Lung microvascular endothelial cell (primary cell): ENCODE measurements at regions not wholly inside any gene's neighbourhood (a gene's known extent, or its start where the extent isn't known, plus 50 kb on each side); places are given as distances from the start of the nearest gene placed in this dataset.
"Not testable (repeated sequence)": the region's sequence is repeated elsewhere in the genome, so short reads cannot be mapped to it uniquely, and the experiment has no call there.

Experiments
- DNase-seq, 2 donors: peaks; one replicate each; pipeline versions ENCODE4 v3.0.0 to v3.0.0-alpha.2; 2010; ENCODE audit warnings: low read depth in 2 of 2

DNA sequence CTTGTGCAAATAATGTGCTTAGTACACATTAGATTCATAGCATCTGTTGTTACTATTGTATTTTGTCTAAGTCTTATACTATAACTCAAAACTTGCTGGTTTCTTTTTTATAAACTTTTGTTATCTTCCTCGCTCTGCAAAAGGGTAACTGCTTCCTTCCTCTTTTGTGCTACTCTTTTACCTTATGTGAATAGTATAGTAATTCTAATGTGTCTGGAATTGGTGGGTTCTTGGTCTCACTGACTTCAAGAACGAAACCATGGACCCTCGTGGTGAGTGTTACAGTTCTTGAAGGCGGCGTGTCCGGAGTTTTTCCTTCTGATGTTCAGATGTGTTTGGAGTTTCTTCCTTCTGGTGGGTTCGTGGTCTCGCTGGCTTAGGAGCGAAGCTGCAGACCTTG is 563.1 kb upstream of the LUZP2 start:
- no peak for DNase-seq

DNA sequence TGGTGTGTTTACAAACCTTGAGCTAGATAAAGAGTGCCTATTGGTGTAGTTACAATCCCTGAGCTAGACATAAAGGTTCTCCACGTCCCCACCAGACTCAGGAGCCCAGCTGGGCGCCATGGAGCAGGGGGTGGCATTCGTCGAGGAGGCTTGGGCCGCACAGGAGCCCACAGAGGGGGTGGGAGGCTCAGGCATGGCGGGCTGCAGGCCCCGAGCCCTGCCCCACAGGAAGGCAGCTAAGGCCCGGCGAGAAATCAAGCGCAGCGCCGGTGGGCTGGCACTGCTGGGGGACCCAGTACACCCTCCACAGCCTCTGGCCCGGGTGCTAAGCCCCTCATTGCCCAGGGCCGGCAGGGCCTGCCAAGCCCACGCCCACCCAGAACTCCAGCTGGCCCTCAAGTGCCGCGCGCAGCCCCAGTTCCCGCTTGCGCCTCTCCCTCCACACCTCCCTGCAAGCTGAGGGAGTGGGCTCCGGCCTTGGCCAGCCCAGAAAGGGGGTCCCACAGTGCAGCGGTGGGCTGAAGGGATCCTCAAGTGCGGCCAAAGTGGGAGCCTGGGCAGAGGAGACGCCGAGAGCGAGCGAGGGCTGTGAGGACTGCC is 562.1 kb upstream of the LUZP2 start:
- not testable (repeated sequence) for DNase-seq

DNA sequence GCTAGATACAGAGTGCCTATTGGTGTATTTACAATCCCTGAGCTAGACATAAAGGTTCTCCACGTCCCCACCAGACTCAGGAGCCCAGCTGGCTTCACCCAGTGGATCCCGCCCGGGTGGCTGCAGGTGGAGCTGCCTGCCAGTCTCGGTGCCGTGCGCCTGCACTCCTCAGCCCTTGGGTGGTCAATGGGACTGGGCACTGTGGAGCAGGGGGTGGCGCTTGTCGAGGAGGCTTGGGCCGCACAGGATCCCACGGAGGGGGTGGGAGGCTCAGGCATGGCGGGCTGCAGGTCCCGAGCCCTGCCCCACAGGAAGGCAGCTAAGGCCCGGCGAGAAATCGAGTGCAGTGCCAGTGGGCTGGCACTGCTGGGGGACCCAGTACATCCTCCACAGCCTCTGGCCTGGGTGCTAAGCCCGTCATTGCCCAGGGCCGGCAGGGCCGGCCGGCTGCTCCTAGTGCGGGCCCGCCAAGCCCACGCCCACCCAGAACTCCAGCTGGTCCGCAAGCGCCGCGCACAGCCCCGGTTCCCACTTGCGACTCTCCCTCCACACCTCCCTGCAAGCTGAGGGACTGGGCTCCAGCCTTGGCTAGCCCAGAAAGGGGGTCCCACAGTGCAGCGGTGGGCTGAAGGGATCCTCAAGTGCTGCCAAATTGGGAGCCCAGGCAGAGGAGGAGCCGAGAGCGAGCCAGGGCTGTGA is 554.6 kb upstream of the LUZP2 start:
- DNase-seq = not testable (repeated sequence)

DNA sequence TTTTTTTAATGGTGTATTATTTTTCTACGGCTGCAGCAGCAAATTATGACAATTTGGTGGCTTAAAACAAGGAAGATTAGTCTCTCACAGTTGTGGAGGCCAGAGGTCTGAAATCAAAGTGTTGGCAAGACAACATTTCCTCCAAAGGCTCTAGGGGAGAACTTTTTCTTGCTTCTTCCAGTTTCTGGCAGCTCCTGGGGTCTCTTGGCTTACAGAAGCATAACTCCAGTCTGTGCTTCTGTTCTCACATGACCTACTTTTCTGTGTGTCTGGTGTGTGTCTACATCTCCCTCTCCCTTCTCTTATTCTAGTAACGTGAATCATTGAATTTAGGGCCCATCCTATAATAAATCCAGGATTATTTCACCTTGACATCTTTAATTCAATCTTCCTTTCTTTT is 551.9 kb upstream of the LUZP2 start:
- no peak for DNase-seq

DNA sequence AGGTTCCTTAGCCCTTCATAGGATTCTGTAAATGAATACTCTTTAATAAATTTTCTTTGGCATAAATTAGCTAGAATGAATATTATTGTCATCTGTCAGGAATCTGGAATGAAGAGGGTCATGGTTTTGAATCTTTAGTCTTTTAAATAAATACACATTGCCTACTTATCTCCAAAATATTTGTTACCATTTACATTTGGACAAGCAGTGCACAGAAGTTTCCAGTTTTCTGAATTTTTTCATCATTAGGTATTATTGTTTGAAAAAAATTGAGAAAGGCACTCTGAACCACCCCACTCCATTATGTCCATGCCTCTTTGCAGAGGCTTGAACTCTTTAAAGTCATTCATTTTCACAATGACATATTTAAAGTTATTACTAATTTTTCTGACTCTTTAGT is 549.0 kb upstream of the LUZP2 start:
- no peak for DNase-seq

DNA sequence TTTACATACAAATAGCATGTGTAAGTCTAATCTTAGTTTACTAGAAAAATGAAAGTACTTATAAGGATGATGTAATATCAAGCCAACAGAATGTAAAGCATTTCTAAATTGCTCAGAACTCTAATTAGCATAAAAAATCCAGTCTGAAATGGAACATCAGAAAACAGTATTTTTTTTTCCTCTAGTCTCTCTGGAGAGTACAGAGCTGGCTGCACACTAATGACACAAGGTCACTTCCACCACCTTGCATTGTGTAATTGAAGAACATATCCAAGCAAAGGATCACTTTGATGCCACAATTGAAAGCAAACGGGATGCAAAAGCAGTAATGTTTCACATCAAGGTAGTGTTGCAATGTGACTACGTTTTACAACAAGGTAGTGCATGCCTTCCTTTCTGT is 548.0 kb upstream of the LUZP2 start:
- DNase-seq = no peak

DNA sequence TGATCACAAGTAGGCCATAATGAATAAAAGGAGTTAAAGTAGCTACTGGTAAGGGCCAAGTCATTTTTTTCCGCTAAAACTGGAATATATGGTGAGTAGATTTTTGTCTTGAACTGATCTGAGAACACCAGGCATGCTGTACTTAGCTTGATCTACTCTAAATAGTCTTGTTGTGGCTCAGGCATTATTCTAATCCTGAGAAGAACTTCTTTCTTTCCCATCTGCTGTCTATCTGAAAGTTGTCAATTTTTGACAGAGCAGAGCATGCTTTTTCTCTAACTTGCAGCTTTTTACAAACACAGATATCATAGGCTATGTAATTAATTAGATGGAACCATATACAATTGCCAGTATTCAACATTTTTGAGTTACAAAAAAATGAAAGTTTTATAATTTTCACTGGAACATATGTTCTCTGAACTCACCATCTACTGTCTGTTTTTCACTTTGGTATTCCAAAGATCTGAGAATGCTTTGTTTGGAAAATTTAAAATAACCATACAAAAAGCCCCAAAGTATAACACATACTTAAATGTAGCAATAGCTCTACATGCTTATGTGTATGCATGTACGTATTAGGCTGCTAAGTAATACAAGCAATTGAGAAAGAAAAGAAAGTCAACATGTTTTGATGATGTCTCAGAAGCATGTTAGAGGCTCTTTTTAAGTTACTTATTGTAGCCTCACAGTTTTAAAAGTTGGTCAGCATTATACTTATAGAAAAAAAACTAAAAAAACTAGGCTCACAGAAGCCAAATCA is 542.7 kb upstream of the LUZP2 start:
- no peak for DNase-seq

DNA sequence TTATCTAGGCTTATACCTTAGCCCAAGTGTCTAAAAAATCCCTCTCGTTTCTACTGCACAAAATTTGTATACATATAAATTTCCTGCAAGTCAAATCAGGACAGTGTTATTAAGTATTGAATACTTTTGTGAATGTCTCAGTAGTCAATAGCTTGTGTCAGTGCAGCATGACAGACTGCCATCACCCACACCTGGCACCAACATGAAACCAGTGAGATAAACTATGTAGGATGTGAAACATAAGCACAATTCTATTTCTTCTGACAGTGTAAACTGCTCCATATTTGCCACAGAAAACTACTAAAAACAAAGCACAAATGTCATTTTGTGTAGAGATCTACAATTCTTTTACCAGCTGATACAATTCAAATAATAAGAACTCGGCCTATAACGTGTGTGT is 542.1 kb upstream of the LUZP2 start:
- no peak for DNase-seq

DNA sequence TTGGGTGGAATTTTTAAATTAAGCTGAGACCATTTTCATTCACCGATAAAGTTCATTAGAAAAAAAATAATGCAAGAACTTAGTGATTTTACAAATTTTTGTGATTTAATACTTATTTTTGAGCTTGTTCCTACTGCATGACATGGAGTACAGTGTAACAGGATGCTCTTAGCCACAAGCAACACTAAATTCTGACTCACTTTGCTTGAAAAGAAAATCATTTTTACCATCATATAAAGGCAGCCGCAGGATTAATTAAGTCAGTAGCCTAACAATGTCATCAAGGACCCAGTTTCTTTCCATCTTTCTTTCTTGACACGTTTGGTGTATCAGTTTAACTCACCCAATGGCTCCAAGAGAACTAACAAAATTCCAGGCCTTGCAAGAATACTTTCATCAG is 540.3 kb upstream of the LUZP2 start:
- no peak for DNase-seq

DNA sequence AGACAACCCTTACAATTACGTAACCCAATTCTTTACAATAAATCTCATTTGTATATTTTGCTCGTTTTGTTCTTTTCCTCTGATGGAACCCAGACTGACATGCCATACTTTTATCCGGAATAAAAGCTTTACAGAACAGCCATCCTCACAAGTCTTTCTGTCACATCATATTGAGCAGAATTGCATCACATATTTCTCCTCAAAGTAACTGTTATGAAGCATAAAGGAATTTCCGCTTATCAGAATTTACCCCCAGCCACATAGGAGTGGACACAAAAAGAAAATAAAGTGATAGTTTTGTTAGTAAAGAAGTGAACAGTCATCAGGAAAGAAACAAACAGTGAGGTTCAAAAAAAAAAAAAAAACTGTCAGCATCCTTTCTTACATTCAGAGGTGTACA is 539.5 kb upstream of the LUZP2 start:
- no peak for DNase-seq

DNA sequence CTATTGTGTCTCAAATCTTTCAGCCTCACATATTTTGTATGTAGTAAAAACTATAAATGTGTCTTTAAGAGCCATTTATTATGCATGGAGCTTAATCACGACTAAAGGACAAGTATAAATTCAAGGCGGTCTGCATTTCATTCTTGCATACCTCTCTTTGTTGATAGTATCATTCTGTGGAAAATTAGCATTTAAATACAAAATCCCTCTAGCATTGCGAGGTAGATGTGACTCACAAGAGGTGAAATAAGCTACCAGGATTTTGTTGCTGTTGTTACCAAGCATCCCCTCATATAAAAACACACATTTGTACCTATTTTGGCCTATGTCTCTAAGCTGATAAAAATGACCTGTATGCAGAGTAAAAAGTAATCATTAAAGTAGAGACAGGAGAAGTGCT is 537.4 kb upstream of the LUZP2 start:
- no peak for DNase-seq

DNA sequence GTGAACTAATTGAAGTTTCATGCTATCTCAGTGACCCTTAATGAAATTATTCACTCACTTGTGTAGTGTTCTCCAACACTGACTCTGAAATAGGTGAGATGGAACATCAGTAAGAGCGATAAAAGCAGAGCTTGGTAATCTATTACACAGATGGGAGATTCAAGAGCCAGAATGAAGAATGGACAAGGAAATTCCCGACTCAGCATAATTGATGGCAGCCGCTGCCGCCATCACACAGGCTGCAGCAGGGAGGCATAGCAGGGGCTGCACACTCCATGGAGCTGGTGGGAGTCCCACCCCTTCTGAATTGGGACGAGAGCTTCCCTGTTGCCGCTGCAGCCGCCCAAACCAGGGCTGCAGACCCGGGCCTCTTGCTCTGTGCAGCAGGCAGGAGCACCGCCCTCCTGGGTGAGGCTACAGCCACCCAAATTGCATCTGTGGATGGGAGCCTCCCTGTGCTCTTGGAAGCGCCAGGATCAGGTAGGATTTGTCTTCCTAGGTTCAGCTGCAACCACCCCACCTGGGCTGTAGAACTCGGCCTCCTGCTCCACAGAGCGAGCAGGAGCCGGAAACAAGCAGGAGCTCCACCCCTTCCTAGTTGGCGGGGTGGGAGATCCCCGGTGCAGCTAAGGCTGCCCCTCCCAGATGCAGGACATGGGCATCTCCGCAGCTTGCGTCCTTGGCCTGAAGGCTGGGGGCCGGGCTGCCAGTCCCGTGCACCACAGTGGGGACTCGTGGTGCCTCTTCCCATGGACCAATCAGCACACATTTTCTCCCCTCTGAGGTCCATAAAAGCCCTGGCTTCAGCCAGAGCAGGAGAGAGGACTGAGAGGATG is 535.1 kb upstream of the LUZP2 start:
- DNase-seq = no peak

DNA sequence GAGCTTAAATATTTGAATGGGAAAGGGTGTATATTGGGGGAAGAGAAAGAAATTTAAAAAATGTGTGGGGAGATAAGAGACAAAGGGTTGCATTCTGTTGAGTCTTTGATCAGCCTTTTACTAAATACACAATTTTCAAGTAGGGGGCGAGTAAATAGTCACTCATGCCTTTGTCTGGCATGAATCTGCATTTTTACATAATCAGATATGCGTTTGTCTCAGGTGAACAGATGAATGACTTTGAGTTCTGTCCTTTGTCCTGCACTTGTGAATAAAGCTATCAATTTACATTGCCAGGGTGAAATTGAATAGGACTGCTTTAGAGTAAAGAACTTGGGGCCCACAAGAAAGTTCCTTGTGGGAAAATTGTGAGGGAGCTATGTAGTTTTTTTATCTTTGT is 523.6 kb upstream of the LUZP2 start:
- DNase-seq = no peak

DNA sequence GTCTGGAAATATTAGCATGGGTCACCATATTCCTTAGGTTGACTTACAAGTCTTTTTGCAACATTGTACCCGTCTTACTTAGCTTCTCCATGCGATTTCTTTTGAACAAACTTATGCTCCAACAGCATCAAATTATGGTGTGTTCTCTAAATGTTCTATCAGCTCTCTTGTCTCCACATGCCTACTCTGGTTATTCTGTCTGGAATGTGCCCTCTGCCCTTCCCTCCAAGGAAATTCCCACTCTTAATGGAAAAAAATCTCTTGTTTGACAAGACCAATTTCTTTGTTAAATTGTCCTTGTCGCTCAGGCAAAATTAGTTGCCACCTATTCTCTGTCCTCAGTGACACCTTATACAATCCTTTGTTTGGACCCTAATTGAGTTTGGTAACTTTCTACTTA is 522.8 kb upstream of the LUZP2 start:
- peak in 1 of 2 donors; percentile 10 for DNase-seq

DNA sequence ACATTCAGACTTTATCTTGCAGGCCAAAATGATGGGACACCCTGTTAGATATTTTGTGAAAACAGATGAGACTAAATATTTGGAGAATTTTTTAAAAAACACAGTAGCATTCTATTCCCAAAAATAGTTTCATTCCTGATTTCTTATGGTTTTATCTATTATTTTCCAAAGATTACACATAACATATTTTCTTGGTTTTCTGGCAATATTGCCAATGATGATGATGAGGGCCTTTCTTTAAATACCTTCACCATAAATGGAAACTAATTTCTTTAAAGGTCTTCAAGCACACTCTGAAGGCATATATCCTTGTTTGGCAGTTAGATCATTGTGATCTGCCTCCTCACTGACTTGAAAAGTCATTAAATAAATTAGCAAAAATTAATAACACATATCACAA is 522.3 kb upstream of the LUZP2 start:
- no peak for DNase-seq

DNA sequence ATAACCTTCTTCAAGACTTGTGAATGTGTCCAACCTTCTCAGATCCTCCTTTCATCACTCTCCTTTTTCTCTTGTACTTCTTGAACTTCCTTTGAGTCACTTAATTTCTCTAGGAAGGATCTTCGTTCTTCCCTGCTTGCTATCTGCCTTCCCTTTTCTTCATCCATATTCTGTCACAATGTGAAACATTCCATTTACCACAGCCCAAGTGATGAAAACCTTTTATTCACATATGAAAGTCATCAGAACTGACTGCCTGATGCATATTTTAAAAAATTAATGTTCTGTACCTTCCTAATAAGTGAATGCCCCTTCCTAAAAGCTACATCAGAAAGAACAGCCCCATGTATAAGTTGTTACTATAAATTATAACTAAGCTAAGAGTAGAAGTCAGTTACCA is 520.4 kb upstream of the LUZP2 start:
- DNase-seq = no peak

DNA sequence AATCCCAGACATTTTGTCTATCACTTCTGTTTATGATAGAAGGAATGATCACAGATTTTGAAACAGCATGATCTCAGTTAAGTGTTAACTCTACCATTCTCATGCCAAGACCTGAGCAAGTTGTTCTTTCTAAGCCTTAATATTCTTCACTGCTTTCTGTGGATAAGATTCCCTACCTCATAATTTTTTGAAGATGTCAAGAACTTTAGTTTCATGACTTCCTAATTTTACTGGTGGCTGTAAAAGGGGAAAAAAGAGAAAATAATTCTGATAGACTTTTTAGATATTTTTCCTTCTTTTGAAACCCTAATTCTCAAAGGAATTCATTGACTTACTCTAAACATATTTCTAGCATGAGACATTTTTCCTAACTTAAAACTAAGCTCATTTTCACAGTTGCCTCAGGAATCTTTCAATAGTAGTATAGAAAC is 520.0 kb upstream of the LUZP2 start:
- no peak for DNase-seq

DNA sequence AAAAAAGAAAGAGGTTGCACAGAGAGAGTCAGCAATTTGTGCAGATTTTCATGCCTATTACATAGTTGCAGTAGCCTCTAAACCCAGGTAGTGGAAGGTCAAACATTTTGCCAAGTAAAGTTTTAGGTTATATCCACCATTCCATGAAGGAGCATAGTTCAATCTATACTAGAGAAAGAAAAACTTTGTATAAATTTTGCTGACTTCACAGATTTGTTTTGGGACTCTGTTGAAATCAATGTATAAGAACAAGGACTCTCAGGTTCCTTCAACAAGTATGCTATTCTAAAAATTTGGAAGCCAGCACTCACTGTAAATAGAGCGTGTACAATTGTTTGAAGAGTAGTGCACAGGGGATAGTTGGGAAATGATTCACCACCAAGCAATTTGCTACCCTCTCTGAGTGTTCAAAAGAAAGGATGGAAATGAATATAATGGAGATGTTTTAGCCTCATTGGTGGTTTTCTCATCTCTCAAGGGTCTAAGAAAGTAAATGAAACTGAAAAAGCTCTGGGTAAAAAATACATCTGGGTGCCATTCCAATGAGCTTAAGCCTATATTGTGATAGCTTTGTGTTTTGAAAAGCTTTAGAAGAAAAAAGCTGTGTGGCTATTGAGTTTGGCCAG is 508.4 kb upstream of the LUZP2 start:
- DNase-seq = peak in 1 of 2 donors; percentile 71

DNA sequence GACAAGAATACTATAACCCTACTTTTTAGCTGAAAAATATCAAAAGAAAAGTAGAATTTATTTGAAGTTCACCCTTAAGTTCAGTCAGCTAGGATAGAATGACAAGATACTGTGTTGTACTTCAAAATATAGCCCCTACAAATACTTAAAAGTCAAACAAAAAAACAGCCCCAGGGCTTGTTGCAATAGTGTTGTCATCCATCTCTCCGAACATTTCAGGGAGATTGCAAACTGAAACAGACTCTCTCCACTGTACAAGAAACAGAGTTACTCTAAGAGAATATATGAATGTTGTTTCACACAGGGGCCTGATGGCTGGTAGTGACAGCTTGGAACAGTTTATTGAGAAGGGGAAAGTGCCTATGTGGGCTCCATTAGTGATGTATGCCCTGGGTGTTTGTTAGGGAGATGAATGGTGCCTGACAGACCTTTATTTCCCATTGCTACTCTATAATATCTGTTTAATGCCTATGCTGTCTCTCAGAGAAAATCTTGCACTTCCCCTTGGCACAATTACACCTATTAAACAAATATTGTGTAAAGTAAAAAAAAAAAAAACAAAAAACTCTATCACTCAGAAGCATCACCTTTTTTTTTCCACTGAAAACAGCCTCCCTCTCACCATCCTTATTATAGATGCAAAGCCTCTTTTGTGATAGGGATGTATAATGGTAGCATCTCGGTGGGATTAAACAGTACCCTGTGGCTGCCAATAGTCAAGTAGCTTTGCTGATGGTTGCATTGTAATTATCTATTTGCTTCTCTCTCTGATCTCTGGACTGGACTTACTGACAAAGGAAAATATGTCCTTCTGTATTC is 506.3 kb upstream of the LUZP2 start:
- no peak for DNase-seq

DNA sequence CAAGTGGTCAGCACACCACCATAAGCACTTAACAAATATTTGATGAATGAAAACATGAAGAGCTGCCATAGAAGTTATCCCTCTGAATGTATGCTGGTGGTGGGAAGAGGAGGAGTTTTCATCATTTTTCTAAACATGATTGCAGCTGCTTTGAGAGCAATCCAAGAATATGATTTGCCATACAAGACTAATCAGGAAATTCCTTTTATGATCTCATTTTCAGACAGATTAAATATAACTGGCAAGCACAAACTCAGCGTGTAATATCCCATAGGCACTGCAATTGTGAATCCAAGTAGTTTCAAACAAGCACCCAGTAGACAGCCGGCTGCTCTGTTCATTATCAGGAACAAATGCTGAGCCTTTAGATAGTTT is 505.7 kb upstream of the LUZP2 start:
- DNase-seq = peak in 1 of 2 donors; percentile 65

DNA sequence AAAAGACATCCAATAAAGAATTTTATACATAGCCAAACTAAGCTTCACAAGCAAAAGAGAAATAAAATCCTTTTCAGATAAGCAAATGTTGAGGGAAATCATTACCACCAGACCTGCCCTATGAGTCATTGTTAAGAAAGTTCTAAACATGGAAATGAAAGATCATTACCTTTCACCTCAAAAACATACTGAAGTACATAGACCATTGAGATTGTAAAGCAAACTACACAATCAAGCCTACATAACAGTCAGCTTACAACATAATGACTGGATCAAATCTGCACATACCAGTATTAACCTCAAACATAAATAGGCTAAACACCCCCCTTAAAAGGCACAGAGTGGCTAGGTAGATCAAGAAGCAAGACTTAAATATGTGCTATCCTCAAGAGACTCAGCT is 501.0 kb upstream of the LUZP2 start:
- DNase-seq = peak in 1 of 2 donors; percentile 43
